HS-27A (cell line): ENCODE measurements at regions not wholly inside any gene's neighbourhood (a gene's known extent, or its start where the extent isn't known, plus 50 kb on each side); places are given as distances from the start of the nearest gene placed in this dataset.
A peak's percentile ranks its signal among the peaks of the same experiment; 100 is the strongest.

Source experiments
- DNase-seq: peaks from one replicate; pipeline ENCODE4 v3.0.0-alpha.2; 2012; ENCODE audit warnings: low read depth, missing footprints

DNA sequence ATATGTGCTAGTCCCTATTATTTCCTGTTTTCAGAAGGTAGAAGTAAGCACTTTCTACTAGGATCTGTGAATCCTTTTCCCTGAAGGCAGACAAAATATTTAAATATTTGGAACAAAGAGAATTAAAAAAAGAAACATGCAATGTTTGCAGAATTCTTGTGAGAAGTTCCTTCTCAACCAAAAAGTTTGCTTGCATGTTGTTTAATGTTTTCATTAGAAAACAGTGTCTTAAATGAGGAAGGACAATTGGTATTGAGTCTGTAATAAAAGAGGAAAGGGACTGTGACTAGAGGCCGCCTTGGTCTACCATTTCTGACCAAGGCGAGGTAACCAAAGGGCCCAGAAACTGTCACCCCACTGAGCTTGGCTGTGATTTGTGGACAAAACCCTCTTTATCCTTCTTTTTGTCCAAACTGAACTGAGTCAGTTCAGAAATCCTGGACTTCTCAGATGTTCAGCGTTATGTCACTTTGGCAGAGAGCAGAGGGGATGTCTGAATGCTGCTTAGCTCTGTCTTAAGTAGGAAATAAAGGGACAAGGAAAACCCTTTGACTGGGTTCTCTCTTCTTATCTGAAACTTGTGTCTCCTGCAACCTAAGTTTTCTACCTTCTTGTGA, 129.8 kb upstream of the CPM start:
- DNase-seq, result no peak

DNA sequence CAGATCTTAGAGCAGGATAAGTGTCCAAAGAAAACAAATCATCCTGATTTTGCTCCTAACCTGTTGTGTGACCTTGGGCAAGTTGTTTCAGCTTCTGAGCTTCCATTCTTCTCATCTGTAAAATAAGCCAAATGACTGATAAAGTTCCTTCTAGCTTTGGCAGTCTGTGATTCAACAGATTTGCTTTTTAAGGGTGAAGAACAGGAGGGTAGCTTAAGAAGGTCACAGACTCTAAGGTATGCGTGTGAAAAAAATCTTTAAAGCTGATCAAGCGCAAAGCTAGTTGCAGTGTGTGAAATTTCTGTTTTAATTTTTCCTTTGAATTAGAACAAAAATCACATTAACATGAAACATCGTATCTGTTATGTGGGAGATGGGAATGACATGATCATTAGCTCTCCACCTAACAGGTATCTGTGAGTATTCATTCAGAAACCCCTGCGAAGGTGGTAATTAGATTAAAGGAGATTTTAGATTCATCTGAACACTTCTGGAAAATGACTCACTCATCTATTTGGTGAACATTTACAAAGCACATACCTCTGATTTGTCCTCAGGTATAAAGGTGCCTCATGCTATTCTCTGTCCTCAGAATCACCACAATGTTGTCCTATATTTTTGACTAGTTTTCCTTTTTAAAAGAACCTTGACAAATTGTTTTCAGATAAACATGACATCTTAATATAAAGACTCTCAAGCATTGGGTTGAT, 131.9 kb upstream of the CPM start:
- DNase-seq, result no peak

DNA sequence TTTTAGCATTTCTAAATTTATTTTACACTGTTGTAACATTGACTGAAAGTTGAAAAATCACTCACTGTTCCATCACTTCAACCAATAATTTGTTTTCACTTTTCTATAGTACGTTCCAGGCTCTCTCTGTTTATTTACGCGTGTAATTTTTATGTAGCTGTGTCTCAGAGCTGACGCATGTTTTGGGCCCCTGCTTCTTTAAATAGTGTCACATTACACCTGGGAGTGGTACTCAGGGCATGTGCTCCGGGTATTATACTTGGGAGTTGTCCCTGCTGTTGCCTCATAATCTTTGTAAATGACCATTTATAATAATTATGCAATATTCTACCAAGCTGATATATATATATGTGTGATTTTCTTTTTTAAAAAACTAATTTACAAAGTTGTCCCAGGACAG, 132.8 kb upstream of the CPM start:
- no peak for DNase-seq

DNA sequence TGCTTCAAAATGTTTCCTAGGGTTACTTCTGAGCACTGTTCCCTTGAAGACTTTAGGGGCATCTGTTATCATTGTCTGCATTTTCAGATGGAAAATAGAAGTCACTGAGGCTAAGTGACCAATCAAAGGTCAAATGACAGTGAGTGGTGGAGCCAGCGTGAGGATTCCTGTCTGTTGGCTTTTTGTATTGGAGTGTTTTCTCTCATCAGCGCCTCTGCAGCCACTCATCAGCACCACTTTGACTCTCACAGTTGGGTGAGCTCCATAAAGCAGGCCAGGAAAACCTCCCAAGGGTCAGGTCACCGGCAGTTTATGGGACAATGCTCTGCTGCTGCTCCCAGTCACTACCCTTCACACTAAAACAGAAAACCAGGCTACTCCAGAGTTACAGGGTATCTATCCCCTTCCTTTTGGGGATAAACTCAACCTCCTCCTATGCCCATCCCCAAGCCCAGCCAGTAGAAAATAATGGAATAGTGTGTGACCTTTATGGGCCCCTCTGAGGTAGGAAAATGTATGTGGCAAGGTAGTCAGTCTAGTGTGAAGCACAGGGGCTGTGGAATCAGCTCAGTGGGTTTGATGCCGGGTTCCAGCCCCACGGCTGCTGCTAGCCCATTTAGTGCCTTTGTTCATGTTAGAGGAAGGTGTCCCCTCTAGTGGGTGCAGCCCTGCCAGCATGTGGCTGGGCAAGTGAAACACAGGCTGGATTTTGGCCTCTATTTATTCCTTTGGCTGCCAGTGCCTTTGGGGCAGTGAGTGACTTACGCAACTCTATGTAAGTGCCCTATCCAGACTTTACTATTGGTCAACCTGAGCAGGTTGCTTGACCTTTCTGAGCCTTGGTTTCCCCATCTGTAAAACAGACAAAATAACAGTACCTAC, 133.8 kb upstream of the CPM start:
- DNase-seq, result no peak

DNA sequence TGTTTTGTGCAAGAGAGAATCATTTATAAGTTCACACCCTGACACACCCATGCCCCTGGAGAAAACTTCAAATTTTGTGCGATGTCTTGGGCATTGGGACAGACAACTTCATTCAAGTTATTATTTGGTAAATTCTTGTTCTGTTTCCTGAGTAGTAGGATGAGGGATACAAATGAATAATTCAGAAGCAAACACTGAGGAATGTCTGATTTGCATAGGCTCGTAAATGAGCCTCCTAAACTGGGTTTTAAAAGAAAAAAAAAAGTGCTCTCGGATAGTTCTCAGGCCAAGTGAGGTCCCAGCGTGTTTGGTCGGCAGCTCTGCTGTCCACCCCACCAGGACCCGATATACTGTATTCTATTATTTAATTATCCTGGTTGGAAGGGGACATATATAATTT, 134.7 kb upstream of the CPM start:
- no peak for DNase-seq

DNA sequence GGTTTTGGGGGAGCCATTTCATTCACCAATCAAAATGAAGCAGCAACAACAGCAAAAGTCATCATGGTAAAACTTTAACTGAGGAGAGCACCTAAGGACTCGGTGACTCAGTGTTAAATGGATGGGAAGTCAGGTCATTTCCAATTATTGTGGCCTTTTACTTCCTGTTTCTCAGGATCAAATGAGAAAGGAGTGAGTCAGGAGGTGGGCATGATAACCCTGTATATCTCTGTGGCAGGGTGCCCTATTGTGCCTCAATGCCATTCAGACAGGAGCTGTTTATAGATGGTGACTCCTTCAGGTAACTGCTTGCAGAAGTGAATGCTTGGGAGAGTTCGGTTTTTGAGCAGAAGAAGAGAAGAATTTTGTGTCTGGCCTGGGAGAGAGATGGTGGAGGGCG, 135.5 kb upstream of the CPM start:
- DNase-seq, result no peak

DNA sequence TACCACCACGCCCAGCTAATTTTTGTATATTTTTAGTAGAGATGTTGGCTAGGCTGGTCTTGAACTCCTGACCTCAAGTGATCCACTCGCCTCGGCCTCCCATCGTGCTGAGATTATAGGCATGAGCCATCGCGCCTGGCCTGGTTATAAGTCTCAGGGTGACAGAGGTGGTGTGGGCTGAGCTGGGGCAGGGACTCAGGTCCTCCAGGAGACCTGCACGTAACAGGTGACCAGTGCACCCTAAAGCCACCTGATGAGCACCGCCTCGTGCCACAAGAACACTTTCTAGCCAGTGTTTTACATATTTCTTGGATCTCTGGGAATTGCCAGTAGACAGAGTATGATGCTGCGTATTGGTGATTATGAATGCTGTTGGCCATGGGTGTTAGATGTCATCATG, 136.5 kb upstream of the CPM start:
- DNase-seq, result no peak

DNA sequence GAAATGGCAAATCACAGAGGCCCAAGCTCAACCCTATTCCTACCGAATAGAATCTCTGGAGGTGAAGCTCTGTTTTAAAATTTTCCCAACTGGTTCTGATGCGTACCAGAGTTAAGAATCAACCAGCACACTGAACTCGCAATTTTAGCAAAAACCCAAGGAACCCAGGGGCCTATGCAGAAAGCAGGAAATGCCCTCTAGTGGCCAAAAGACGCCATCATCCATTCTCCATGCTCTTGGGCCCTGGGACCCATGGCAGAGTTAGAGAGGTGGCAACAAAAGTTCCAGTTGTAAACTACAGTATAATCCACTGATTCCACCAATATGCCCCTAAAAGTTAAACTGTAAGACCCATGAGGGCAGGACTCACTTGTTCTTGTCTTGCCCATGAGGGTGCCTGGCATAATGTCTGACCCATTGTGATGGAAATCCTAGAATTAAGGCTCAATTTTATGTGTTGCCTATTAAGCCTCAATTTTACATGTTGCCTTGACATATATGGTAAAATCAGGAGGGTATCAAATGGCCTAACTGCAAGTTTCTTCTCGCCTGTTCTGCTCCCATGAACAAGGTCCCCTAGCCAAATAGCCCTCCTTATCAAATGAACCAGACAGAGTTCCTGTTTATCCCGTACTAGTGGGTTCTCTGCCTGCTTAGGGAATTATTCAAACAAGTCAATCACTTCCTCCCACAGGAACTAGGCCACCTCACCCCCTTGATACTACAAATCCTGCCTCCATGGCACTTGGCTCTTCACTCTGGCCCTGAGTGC, 137.5 kb upstream of the CPM start:
- DNase-seq, result peak; percentile 50

DNA sequence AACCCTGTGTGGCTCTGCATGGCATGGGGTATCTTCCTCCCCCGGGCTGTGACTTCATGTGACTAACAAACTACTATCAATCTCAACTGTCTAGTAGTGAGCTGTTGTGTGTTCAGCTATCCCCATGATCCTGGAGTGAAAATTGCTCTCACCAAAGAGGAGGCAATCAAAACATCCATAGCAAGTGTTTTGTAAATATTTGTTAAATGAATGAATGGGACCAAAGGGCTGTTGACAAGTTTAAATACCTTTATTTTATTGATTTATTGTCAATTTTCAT, 138.1 kb upstream of the CPM start:
- DNase-seq, result no peak

DNA sequence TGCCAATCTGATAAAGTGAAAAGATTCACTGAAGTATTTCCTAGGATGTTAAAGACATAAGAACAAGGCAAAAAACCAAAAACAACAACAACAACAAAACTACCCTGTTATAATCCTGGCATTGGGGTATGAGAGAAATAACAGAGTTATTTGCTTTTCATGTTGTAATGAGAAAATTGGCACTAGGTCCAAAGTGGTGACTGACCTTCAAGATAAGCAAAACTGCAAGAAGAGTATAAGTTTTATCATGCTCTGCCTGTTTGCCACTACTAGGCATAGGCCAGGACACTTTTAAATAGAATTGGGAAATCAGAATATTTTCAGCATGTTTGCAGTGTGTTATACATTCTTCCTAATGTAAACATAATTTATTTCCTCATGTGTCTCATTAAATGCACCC, 140.1 kb upstream of the CPM start:
- DNase-seq, result no peak

DNA sequence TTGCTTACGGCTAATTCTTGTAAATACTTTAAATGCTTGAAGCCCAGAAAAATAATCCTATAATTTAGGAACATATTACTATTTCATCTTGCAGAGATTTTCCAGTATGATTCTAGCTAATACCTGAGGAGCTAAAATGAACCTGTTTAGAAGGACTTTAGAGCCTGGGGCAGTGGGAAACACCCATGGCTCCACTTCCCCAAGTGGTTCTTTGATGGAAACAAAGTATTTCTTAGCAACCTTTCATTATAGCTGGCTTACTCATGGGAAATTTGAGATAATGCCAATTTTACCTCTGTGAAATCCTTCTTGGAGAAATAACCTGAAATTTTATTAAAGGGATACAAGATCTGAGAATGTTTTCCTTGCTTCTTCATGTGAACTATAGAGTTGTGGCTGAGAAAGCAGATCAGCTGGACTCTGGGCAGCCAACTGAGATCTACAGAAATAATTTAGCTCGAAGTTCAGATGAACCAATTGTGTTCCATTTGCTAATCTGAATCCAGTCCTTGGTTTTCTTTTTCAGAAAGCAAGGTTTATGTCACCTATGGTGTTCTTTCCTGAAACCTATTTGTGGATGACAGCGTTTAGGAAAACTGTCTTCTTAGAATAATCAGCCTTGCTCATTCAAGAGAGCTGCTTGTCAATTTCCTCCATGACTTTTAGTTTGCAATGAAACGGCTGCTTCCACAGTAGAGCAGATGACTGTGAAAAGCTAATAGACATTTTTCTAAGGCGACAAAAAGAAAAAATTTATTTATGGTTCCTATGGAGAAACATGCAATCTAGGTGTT, 141.8 kb upstream of the CPM start:
- no peak for DNase-seq

DNA sequence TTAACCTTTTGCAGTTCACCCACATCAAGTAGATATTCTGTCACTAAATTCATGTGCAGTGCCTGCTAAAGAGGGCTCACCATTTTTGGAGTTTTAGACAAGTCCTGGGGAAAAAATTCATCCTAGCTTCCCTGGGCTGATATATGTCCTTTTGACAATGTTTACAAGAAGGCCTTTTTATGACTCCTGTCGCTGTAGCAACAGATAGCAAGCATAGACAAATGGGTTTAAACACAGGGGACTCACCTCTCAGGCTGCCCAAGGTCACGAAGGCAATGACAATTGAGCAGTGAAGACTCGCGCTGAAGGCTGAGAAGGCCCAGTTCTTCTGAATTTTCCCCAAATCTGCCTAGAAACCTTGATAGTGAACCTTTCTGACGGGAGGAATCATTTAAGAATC, 150.7 kb upstream of the CPM start:
- DNase-seq, result no peak

DNA sequence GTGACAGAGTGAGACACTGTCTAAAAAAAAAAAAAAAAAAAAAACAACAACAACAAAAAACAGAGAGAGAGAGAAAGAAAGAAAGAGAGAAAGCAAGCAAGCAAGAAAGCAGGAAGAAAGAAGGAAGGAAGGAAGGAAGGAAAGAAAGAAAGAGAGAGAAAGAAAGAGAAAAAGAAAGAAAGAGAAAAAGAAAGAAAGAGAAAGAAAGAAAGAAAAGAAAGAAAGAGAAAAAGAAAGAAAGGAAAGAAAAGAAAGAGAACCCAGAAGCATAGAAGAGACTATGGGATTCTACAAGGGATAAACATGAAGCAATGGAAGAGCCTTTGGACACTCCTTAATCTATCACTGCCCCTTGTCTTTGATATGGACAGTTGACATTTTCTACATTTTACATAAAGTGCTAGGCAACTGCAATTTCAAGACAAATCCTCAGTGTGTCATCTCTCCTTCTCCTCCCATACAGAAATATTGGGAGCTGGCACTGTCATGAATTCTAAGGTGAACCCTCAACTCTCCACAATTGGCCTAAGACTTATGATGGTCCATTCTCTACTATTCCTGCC, 151.9 kb upstream of the CPM start:
- no peak for DNase-seq

DNA sequence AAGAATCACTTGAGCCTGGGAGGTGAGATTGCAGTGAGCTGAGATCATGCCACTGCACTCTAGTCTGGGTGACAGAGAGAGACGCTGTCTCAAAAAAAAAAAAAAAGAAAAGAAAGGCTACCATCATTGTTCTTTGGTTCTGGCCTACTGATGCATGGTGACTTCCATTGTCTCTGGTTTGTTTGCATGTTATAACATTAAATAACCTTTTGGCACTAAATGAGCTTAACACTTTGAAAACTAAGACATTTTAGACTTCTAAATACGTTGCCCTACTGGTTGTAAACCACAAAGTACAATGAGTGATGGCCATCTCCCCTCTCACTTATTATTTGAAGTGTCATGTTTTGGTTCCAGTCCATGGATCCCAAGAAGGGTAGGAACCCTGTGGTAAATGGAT, 152.9 kb upstream of the CPM start:
- DNase-seq, result no peak

DNA sequence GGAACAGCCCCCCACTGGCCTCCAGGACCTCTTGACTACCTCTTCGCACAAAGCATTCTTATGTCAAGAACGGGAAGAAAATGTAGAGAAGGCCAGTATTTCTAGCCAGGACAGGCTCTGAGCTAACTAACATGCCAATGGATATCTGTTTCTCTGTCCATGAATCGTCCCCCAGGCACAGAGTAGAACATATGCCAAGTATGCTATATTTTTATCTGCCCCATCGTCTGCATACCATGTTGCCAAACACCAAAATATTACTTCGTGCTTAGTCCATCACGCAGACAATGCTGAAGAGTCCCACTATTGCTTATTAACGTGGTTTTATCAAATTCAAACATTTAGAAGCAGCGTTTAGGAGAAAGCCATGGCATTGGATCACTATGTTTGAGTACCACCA, 151.4 kb upstream of the CPSF6 start:
- DNase-seq, result no peak

DNA sequence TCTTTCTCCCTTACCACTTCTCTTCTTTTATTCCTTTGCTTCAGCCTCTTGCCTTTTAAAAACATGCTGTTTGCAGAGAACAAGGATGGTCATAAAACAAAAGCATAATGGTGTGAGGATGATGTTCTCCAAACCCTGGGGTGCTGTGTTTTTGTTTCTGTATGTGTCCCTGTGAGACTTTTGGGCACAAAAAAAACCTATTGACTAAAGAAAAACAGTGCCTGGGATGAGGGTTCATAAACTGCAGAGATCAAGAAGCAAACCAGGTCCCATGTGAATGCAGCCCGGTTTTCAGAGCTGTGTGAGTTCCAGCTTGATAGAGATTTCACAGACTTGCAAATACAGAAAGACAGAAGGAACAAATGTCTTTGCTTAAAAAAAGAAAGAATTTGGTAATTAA, 148.6 kb upstream of the CPSF6 start:
- DNase-seq, result no peak

DNA sequence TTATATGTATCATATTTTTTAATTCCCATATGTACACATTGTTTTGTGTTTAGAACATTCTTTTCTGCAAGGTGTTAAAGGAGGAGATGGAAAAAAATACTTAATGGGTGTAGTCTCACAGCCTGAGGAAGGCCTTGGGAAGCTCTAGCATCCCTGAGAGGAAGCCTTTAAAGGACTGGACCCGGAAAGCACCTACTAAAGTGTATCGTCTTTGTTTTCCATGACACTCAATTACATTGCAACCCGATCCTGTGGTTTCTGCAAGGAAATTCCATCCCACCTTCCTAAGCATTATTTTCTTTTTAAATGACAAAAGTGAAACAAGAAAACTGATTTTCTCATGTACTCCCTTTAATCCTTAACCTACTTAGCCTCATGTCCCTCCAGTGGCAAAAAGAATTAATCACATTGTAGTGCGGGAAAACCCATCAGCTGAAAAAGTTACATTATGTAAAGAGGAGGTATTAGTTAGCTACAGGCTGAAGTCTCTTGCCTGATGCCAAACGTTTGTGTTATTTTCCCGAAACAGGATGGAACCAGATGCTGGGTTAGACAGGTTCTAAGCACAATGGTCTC, 147.8 kb upstream of the CPSF6 start:
- no peak for DNase-seq

DNA sequence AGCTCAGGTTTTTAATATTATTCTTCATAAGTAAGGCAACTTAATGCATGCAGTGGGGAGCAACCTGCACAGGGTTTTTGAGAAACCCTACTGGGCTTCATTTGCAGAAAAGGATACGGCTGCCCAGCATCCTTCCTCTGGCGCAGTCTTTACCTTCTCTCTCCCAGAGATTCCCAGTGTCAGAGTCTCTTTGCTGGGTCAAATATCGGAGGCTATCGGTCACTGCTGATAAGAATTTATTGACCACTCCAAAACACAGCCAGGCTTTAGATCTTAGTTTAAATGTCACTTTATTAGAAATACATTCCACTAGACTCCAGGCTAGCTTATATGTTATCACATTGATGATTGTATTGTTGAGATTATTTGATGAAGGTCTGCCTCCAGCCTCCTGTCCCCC, 147.2 kb upstream of the CPSF6 start:
- DNase-seq, result no peak

DNA sequence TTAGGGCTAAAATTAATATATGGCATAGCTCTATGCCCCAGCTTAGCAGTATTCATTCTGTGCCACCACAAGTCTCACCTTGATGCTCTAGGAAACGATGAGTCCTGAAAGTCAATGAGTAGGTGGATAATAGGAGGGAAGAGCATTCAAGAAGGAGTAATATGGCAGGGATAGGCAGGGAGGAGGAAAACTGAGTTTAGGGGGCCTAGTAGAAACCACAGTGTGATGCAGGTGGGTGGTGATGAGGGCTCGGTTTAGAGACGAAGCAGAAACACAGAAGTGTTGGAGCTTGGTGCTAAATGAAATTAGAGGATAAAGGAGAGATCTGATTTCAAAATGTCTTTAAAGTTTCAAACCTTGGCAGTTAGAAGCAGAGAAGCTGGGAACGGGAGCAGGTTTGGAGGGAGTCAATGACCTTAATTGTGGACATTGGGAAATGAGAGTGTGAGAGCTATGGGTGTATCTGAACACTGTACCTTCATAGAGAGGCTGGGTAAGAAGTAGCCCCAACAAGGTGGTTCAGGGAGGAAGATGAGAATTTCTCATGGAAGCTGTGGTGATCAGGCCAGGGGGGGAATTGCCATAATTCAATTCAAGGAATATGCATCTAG, 144.7 kb upstream of the CPSF6 start:
- DNase-seq, result no peak

DNA sequence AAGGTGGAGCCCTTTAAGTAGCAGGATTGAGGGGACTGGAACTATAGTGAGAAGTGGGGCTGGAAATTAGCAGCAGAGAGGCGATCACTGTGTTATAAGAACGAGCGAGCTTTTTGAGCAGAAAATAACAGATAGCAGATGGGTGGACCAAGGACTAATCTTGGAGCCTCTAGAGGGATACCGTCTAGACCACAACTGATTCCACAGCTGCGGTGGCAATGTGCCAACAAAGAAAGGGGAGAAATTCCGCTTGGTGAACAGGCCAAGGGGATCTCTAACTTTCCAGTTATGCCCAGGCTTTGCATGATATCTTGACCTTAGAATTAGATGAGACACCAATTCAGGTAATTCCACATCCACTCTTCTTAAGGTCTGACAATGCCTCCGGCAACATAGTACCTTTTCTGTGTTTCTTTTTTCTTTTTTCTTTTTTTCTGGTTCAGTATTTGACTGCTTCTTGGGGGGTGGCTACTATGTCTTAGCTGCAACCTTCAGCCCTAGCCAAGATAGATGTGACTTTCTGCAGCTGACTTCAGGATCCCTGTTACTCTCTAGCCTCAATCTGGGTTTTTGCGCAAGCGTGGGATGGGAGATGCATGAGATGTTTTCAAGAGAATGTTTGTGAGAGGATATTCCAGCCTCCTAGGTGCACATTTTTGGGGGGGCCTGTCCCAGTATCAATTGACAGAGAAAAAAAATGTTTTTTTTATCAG, 143.4 kb upstream of the CPSF6 start:
- DNase-seq, result no peak
